ENCODE measurements at regions not wholly inside any gene's neighbourhood (a gene's known extent, or its start where the extent isn't known, plus 50 kb on each side); places are given as distances from the start of the nearest gene placed in this dataset.

GRCh38 chr7:112990624-112991023 lies 96.0 kb downstream of the GPR85 start:
- TF ChIP-seq POLR2A (IDR thresholded peaks at IDR 0.05; ENCODE audit: low read length) = no peak
- TF ChIP-seq GATA1 (IDR thresholded peaks at IDR 0.05; ENCODE audit: low read depth, low read length) = no peak

Measured in erythroblast (primary cell).